Keratinocyte (primary cell): ENCODE measurements at regions not wholly inside any gene's neighbourhood (a gene's known extent, or its start where the extent isn't known, plus 50 kb on each side); places are given as distances from the start of the nearest gene placed in this dataset.

Experiments used
- CTCF ChIP-seq, 3 experiments: IDR thresholded peaks in 1 of 3; conservative IDR thresholded peaks in 1 of 3; optimal IDR thresholded peaks in 1 of 3; 2 replicates in 2 of 3; 3 replicates in 1 of 3; pipeline versions ENCODE3 to v1.5.1; 2011; ENCODE audit warnings: low read length in 3 of 3, mild to moderate bottlenecking in 3 of 3, moderate library complexity in 2 of 3, control low read depth in 1 of 3, inconsistent platforms in 1 of 3; ENCODE audit not compliant: insufficient read depth in 2 of 3; ENCODE audit errors: extremely low read depth in 1 of 3
- EZH2 ChIP-seq: IDR thresholded peaks from one replicate; pipeline ENCODE4 v1.6.1; 2012; ENCODE audit warnings: inconsistent platforms, mild to moderate bottlenecking, low read length, moderate library complexity

GRCh38 chr2:185050804-185051203 is 452.5 kb downstream of the ZNF804A start:
- TF ChIP-seq CTCF (optimal IDR thresholded peaks at IDR 0.05 in 1 of 3, IDR thresholded peaks at IDR 0.05 in 1 of 3, conservative IDR thresholded peaks at IDR 0.05 in 1 of 3; ENCODE audit: extremely low read depth in 1 of 3, insufficient read depth in 2 of 3, low read length in 3 of 3) (no peak), EZH2 (no peak)
